NCI-H345 treated with DMSO at 0.1 percent for 48 hours (cell line): ENCODE measurements at regions not wholly inside any gene's neighbourhood (a gene's known extent, or its start where the extent isn't known, plus 50 kb on each side); places are given as distances from the start of the nearest gene placed in this dataset.
"Not testable (repeated sequence)": the region's sequence is repeated elsewhere in the genome, so short reads cannot be mapped to it uniquely, and the experiment has no call there.

Source experiments
- DNase-seq: peaks from one replicate; lab custom pipeline; 2025; ENCODE audit not compliant: unreplicated experiment; lab: John Stamatoyannopoulos, UW

DNA sequence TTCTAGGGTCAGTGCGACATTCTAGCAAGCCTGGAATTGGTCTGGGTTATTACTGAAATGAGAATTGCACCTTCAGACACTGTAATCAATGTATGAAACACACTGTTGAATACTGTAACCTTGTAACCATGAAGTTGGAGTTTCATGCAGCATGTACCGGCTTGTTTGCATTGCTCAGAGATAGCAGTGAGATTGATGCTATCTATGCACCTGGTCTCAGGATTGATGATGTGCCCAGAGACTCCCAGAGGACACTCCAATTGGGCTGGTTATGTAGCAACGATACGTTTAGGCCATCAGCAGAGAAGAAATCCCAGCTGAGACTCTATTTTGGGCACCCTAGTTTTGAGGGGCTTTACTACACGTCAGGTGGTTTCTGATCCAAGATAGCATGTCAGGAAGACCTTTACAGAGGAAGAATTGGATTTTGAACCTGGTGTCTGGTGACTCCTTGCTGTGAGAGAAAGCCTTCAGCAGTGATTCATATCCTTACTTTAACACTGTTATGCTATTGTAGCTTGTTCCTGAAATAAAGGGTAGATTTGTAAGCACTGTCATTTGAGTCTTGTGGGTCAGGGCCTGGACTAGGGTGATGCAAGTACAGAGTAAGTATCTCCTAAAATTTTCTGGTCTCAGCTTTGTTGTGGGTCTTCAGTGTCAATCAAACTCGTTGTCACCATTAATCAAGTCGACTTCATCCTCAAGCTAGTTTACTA, 305.1 kb upstream of the GULP1 start:
- peak; percentile 19 for DNase-seq

GRCh38 chr2:187988348-187988747, 303.3 kb upstream of the GULP1 start:
- DNase-seq = no peak

- DNase-seq = no peak
These were observed 301.6 kb upstream of the GULP1 start for GRCh38 chr2:187989925-187990623.

- DNase-seq = no peak
These were observed 300.3 kb upstream of the GULP1 start for GRCh38 chr2:187991389-187991788.

- peak; percentile 90 for DNase-seq
These were observed 297.0 kb upstream of the GULP1 start for GRCh38 chr2:187994464-187995331.

GRCh38 chr2:187995556-187995955, 296.1 kb upstream of the GULP1 start:
- DNase-seq = no peak

- DNase-seq = no peak
These were observed 295.0 kb upstream of the GULP1 start for GRCh38 chr2:187996630-187997029.

- no peak for DNase-seq
These were observed 291.5 kb upstream of the GULP1 start for GRCh38 chr2:188000189-188000588.

GRCh38 chr2:188003800-188004199, 287.9 kb upstream of the GULP1 start:
- no peak for DNase-seq

DNA sequence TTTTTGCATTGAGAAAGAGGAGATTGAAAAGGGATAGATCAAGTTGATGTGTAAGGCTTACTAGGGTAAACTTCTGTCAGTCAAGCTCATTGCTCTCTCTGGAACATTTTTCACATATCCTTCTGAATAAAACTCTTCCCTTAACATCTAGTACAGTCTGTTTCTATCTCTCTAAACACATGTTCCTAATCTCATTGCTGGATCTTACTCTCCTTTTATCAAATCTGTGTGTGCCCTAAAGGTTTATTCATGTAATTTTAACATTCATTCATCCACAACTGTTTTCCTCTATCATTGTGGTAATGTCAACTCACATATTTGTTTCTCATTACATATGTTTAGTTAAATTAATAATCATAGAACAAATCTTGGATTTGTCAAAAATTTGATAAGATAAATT, 277.9 kb upstream of the GULP1 start:
- DNase-seq = no peak

DNA sequence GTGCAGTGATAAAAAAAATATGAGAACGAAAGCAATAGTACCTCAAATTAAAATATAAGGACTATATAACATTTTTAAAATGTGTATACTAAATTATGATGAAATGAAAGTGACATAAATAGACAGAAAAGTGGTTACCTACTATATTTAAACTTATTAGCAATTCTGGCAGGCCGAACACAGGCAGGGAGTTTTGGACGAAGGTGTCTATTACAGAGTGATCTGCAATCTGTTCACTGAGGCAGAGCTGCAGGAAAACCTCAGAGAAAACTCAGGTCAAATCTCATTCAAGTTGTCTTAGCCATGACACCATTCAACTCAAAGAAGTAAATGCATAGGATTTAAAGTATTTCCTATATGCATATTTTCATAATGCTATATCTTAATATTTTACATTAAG, 274.8 kb upstream of the GULP1 start:
- DNase-seq = no peak

DNA sequence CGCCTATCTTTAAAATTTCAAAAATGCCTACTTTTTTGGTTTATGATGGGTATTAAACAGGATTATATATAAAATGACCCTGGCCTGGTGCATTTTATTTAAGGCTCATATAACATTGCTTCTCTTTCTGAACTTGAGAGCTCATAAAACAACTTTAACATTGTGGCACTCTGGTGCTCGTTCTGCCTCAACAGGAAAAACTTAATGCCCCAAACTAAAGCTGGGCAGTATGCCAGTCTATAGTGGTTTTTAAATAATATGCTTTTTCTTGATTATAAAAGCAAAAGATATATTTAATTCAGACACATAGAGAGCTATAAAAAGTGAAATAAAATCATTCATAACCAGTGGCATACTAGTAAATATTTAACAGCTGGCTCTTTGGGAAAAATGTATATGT, 269.3 kb upstream of the GULP1 start:
- no peak for DNase-seq

- DNase-seq = no peak
These were observed 268.6 kb upstream of the GULP1 start for GRCh38 chr2:188023035-188023434.

DNA sequence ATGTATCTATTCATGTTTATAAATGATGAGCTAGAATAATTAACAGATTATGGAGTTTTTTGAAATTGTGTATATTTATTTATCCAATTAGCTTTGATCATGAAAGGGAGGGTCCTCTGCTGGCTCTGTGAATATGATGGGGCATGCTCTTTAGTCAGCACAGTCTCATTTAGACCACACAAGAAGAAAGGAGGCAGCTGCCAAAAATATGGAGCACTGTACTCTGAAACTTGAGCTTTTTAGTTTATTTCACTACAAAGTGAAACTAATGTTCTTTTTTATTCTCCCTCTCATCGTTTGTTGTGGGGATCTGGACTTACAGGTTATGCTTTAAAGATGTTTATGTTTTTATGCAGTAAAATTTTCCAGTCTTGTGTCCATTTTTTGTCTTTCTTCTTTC, 266.9 kb upstream of the GULP1 start:
- no peak for DNase-seq

DNA sequence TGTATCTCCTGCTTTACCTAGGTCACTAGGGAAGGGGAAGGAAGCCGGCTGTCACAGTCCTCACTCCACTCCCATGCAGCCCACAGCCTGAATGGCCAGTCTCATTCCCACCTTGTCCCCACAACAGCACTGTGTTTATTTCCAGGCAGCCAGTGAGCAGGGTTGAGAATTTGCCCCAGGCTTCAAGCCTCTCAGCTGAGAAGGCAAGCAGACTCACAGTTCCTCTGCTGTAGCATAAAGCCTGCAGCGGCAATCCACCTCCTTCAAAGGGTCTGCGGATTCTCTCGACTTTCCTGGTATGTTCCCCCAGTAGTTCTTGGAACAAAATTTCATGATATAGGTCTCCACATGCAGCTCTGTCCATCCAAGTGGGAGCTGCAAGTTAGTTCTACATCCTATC, 262.9 kb upstream of the GULP1 start:
- no peak for DNase-seq

DNA sequence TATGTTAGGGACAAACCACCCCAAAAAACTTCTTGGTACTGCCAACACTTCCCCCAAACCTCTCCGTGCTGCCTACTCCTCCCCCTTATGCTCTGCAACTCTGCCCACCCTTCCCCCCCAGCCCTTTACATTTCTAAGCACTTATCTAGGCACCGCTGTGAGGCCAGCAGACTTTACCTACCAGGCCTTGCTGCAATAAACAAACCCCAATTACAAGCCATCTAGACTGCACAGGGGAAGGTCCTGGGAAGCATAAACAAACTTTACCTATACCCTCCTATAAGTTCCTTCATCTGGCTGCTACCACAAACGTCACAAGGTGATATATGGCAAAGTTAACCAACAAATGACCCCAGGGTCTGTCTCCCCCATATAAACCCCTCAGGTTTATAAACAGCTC, 259.4 kb upstream of the GULP1 start:
- DNase-seq = no peak

GRCh38 chr2:188032786-188033185, 258.9 kb upstream of the GULP1 start:
- no peak for DNase-seq

- DNase-seq = not testable (repeated sequence)
These were observed 258.4 kb upstream of the GULP1 start for GRCh38 chr2:188033240-188033639.

- DNase-seq = not testable (repeated sequence)
These were observed 257.6 kb upstream of the GULP1 start for GRCh38 chr2:188034102-188034501.

DNA sequence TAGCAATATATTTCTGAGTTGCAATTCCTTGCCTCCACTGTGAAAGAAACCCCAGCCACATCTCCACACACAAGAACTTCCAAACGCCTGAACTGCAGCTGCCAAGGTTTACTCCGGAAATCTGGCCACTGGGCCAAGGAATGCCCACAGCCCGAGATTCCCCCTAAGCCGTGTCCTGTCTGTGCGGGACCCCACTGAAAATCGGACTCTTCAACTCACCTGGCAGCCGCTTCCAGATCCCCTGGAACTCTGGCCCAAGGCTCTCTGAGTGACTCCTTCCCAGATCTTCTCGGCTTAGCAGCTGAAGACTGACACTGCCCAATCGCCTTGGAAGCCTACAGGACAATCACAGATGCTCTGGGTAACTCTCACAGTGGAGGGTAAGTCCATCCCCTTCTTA, 256.3 kb upstream of the GULP1 start:
- not testable (repeated sequence) for DNase-seq

GRCh38 chr2:188036786-188037185, 254.9 kb upstream of the GULP1 start:
- not testable (repeated sequence) for DNase-seq

GRCh38 chr2:188039307-188039706, 252.4 kb upstream of the GULP1 start:
- DNase-seq = no peak
